Type B pancreatic cell (in vitro differentiated cells): ENCODE measurements at regions not wholly inside any gene's neighbourhood (a gene's known extent, or its start where the extent isn't known, plus 50 kb on each side); places are given as distances from the start of the nearest gene placed in this dataset.
A peak's percentile ranks its signal among the peaks of the same experiment; 100 is the strongest.

Experiments
- DNase-seq: peaks from one replicate; pipeline ENCODE4 v3.0.0; 2021; ENCODE audit warnings: mixed read lengths; ENCODE audit not compliant: unreplicated experiment; ENCODE audit errors: extremely low spot score
- H3K27ac Mint-ChIP-seq: 2 replicates; pipeline ENCODE4 v1.8.0; 2021; ENCODE audit warnings: mild to moderate bottlenecking, mixed read lengths
- H3K27me3 Mint-ChIP-seq: 2 replicates; pipeline ENCODE4 v1.8.0; 2021; ENCODE audit warnings: mixed read lengths
- H3K36me3 Mint-ChIP-seq: 2 replicates; pipeline ENCODE4 v1.8.0; 2021; ENCODE audit warnings: mixed read lengths
- H3K4me1 Mint-ChIP-seq: one replicate; pipeline ENCODE4 v1.8.0; 2021; ENCODE audit warnings: mixed read lengths; ENCODE audit not compliant: unreplicated experiment
- H3K4me3 Mint-ChIP-seq: 2 replicates; pipeline ENCODE4 v1.8.0; 2021; ENCODE audit warnings: mild to moderate bottlenecking, mixed read lengths
- H3K9me3 Mint-ChIP-seq: 2 replicates; pipeline ENCODE4 v1.8.0; 2021; ENCODE audit warnings: mixed read lengths
- TF ChIP-seq, protein P1 (sequence below): fragments of 200-600 bp; sonication (generic); conservative IDR thresholded peaks from 2 replicates; pipeline ENCODE4 v1.5.0; 2021; ENCODE audit warnings: antibody characterized with exemption, mild to moderate bottlenecking

DNA sequence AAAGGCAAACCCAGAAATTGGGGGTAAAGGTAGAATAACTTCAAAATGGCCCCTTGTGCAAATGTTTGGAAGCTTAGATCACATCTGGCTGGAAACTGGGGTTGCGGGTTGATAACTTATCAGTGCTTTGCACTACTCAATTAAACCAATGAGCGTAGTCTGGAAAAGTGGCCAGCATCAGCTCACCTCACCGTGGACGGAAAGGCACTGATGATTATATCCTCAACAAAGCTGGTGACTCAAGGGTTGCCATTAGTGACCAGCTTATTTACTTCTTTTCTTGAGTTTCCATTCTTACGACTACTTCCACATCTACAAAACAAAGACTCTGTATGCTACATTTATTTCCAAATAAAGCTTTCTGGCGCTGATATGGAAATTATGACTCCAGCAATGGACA is 198.5 kb upstream of the HEY2 start:
- TF ChIP-seq, protein P1, sequence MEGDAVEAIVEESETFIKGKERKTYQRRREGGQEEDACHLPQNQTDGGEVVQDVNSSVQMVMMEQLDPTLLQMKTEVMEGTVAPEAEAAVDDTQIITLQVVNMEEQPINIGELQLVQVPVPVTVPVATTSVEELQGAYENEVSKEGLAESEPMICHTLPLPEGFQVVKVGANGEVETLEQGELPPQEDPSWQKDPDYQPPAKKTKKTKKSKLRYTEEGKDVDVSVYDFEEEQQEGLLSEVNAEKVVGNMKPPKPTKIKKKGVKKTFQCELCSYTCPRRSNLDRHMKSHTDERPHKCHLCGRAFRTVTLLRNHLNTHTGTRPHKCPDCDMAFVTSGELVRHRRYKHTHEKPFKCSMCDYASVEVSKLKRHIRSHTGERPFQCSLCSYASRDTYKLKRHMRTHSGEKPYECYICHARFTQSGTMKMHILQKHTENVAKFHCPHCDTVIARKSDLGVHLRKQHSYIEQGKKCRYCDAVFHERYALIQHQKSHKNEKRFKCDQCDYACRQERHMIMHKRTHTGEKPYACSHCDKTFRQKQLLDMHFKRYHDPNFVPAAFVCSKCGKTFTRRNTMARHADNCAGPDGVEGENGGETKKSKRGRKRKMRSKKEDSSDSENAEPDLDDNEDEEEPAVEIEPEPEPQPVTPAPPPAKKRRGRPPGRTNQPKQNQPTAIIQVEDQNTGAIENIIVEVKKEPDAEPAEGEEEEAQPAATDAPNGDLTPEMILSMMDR, result no peak
- Mint-ChIP-seq H3K4me1 (peaks cover 28% of the 10 kb centered on the region), H3K4me3 (no peak overlapping the region), H3K9me3 (no peaks in the 10 kb centered on the region), H3K27ac (no peak overlapping the region), H3K36me3 (no peaks in the 10 kb centered on the region), H3K27me3 (no peaks in the 10 kb centered on the region)
- DNase-seq, result no peak

DNA sequence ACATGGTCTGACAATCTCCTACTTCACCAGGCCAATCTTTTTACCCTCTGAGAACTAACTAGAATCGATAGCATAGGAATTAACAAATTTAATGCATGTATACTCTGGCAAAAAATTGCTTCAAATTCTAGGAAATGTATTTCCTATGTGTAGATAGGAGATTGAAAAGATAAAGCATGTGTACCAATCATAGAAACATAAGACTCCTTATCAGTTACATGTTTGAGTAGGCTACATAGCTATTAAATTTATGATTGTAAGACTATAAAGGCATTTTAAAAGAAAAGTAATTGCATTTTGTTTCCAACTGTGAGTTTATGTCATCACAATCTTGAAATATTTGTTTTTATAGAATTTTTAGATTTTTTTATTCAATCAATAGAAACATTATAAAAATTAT is 196.6 kb upstream of the HEY2 start:
- peaks cover 29% of the 10 kb centered on the region for H3K4me1 Mint-ChIP-seq
- TF ChIP-seq, protein P1, result no peak

DNA sequence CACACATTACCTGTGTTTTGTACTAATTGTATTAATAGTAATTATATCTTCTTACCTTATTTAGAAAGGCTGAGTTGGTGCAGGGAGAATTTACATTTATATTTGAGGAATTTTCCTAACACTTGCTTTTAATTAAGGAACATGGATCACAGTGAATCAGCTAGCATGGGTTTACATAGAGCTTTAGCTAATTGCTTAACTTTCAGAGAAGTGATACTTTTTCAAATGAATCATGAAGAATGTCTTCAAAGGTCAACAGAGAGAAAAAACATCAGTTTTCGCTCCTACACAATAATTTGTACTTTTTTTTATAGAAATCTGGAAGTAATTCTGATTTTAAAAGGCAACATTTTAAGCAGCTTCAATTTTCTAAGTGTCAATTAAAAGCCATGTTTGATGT is 195.0 kb upstream of the HEY2 start:
- H3K4me1 Mint-ChIP-seq, result peaks cover 35% of the 10 kb centered on the region
- no peak for DNase-seq
- no peaks in the 10 kb centered on the region for H3K9me3 Mint-ChIP-seq
- TF ChIP-seq, protein P1, result no peak
- H3K27me3 Mint-ChIP-seq, result no peaks in the 10 kb centered on the region
- H3K27ac Mint-ChIP-seq, result no peak overlapping the region
- no peak overlapping the region for H3K4me3 Mint-ChIP-seq
- no peaks in the 10 kb centered on the region for H3K36me3 Mint-ChIP-seq

More for the DNA sequence above, 196.6 kb upstream of the HEY2 start:
- Mint-ChIP-seq H3K9me3 (no peaks in the 10 kb centered on the region), H3K36me3 (no peaks in the 10 kb centered on the region), H3K27ac (no peak overlapping the region), H3K27me3 (no peaks in the 10 kb centered on the region), H3K4me3 (no peak overlapping the region)
- no peak for DNase-seq

DNA sequence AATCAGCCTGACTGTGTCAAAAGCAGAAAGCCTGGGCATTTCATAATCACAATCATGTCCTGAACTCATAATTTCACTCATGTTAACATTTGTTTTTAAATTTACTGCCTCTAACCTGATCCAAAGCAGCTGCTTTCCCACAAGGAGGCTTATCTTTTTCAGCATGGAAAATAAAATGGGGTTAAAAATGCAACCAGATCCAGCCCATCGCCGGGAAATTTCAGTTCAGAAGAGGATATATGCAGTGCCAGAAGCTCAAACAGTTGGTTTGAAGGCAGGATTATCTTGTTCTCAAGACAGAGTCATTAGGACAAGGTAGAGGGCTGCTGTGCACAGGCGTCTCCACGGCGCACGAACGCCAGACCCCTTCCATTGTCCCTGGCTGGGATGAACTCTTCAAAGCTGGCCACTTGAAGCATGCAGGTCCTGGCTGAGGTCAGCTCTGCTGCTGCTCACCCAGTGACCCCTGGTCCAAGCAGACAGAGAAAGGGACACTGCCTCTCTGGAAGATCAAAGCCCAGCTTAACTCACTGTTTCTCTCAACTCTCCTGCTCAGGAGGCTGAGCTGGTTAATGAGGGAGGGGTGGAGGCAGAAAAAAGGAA is 191.1 kb upstream of the HEY2 start:
- peak overlapping the region; percentile 37 for H3K4me3 Mint-ChIP-seq

DNA sequence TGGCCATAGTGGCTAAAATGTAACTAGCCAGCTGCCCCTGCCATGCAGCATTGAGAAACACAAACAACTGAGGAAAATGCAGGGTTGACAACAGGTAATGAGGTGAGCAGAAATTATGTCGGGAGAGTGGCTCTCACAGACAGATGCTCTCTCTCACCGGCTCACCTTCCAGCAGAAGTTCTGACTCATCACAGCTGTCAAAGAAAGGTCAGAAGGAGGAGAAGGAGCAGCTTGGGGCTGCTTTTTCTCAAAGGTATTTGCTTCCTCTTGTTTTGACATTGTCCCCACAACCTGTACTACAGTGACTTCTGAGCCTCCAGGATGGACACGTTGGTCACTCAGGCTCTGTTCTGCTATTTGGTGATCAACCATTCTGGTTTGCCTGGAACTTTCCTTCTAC is 190.5 kb upstream of the HEY2 start:
- Mint-ChIP-seq H3K9me3 (no peaks in the 10 kb centered on the region), H3K36me3 (no peaks in the 10 kb centered on the region), H3K4me3 (no peak overlapping the region), H3K27me3 (no peaks in the 10 kb centered on the region), H3K4me1 (peaks cover 25% of the 10 kb centered on the region), H3K27ac (no peak overlapping the region)
- DNase-seq, result no peak
- TF ChIP-seq, protein P1, result no peak

More for the DNA sequence above, 191.1 kb upstream of the HEY2 start:
- Mint-ChIP-seq H3K27ac (no peak overlapping the region), H3K27me3 (no peaks in the 10 kb centered on the region), H3K9me3 (no peaks in the 10 kb centered on the region), H3K4me1 (peaks cover 25% of the 10 kb centered on the region), H3K36me3 (no peaks in the 10 kb centered on the region)
- no peak for DNase-seq
- TF ChIP-seq, protein P1, result no peak

DNA sequence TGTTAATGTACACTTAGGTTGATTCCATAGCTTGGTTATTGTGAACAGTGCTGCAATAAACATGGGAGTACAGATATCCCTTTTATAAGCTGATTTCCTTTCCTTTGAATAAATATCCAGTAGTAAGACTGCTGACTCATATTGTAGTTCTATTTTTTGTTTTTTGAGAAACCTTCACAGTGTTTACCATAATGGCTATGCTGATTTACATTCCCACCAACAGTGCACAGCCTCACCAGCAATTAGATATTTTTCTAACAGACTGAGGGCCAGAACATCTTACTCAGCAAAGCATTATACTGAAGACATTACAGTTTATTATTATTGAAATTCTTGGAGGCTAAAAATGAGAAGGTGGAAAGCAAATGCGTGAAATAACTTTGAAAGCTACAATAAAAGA is 187.3 kb upstream of the HEY2 start:
- Mint-ChIP-seq H3K9me3 (peaks cover 4% of the 10 kb centered on the region), H3K36me3 (no peaks in the 10 kb centered on the region), H3K4me1 (peaks cover 20% of the 10 kb centered on the region), H3K4me3 (no peak overlapping the region), H3K27ac (no peak overlapping the region), H3K27me3 (no peaks in the 10 kb centered on the region)
- no peak for DNase-seq
- TF ChIP-seq, protein P1, result no peak
